ENCODE measurements at regions not wholly inside any gene's neighbourhood (a gene's known extent, or its start where the extent isn't known, plus 50 kb on each side); places are given as distances from the start of the nearest gene placed in this dataset.

DNA sequence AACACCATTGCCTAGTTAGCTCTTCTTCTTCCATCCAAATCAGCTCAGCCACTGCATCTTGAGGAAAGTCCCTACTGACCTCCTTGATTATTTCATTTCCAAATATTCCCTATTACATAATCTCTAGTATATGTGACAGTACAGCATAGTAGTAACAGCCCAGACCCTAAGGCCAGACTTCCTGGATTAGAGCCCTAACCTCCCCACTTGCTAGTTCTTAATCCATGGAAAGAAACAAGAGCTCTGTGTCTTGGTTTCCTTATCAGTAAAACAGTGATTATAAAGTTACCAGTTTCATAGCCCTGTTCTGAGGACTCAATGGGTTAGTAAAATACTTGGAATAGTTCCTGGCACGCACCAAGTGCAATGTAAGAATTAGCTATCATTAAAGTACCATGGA, 153.0 kb downstream of the RAP2A start:
- TF ChIP-seq POLR2A (IDR thresholded peaks at IDR 0.05; ENCODE audit: low read length) (no peak), GATA1 (IDR thresholded peaks at IDR 0.05; ENCODE audit: low read depth, low read length) (no peak)

Measured in erythroblast (primary cell).